Upper lobe of left lung (tissue), 4 donors: ENCODE measurements at regions not wholly inside any gene's neighbourhood (a gene's known extent, or its start where the extent isn't known, plus 50 kb on each side); places are given as distances from the start of the nearest gene placed in this dataset.

Source experiments
- CTCF ChIP-seq, 6 experiments: fragments of 450-650 bp in 4 of 6; fragments of 200-600 bp in 2 of 6; sonication (generic) in 2 of 6; IDR thresholded peaks; one replicate each; pipeline ENCODE4 v1.5.1; 2016 to 2019; ENCODE audit warnings: antibody characterized with exemption in 6 of 6
- POLR2A ChIP-seq, 4 donors: fragments of 450-650 bp; IDR thresholded peaks; one replicate each; pipeline ENCODE4 v1.5.1; 2016 to 2017; ENCODE audit warnings: antibody characterized with exemption in 4 of 4, mild to moderate bottlenecking in 2 of 4

- TF ChIP-seq POLR2A (IDR thresholded peaks at IDR 0.05) = no peak
- TF ChIP-seq CTCF (IDR thresholded peaks at IDR 0.05) = no peak
Observed at GRCh38 chr15:69601711-69602504, 149.3 kb downstream of the RPLP1 start.
